ENCODE measurements at regions not wholly inside any gene's neighbourhood (a gene's known extent, or its start where the extent isn't known, plus 50 kb on each side); places are given as distances from the start of the nearest gene placed in this dataset.

DNA sequence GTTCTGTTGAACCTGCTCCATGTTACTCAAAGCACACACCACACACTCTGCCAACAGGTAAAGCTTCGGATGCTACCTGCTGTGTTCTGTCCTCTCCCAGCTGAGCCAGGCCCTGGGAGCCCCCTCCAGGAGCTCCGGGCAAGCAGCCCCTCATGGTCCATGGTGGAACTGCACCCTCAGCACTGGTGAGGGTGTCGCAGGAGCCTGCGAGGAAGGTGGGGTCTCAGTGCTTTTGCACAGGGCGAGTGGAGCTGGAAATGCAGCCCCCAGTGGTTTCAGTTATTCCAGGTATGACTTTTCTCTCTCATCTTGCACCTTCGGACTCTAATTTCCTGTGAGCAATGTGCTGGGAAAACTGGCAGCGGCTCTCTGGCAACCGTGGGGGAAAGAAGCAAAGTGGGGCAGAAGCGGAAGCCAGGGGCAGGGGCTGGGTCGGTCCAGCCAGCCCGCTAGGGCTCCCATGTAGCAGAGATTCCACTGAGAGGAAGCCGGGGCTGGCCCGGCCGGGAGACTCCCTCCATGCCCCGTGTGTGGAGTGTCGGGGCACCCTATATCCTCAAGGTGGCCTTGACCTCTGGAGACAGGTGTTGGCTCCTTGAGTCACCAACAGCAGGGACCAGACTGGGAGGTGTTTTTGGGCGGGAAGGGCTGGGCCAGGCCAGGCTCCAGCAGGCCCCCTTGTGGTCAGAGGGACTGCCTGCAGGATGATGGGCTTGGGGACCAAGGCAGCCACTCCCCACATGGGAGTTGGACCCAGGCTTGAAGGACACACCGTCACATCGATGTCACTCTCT is 75.6 kb upstream of the PRSS3 start (continued):
- TF ChIP-seq, protein P1, sequence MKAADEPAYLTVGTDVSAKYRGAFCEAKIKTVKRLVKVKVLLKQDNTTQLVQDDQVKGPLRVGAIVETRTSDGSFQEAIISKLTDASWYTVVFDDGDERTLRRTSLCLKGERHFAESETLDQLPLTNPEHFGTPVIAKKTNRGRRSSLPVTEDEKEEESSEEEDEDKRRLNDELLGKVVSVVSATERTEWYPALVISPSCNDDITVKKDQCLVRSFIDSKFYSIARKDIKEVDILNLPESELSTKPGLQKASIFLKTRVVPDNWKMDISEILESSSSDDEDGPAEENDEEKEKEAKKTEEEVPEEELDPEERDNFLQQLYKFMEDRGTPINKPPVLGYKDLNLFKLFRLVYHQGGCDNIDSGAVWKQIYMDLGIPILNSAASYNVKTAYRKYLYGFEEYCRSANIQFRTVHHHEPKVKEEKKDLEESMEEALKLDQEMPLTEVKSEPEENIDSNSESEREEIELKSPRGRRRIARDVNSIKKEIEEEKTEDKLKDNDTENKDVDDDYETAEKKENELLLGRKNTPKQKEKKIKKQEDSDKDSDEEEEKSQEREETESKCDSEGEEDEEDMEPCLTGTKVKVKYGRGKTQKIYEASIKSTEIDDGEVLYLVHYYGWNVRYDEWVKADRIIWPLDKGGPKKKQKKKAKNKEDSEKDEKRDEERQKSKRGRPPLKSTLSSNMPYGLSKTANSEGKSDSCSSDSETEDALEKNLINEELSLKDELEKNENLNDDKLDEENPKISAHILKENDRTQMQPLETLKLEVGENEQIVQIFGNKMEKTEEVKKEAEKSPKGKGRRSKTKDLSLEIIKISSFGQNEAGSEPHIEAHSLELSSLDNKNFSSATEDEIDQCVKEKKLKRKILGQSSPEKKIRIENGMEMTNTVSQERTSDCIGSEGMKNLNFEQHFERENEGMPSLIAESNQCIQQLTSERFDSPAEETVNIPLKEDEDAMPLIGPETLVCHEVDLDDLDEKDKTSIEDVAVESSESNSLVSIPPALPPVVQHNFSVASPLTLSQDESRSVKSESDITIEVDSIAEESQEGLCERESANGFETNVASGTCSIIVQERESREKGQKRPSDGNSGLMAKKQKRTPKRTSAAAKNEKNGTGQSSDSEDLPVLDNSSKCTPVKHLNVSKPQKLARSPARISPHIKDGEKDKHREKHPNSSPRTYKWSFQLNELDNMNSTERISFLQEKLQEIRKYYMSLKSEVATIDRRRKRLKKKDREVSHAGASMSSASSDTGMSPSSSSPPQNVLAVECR (CRISPR knock-in tag; IDR thresholded peaks at IDR 0.05; ENCODE audit: borderline replicate concordance): no peak
- TF ChIP-seq SP2 (CRISPR knock-in tag; IDR thresholded peaks at IDR 0.05) (no peak), ZNF800 (CRISPR knock-in tag; IDR thresholded peaks at IDR 0.05) (no peak)

Measured in HepG2 (cell line).